NCI-H1694 (cell line): ENCODE measurements at regions not wholly inside any gene's neighbourhood (a gene's known extent, or its start where the extent isn't known, plus 50 kb on each side); places are given as distances from the start of the nearest gene placed in this dataset.

Experiments used
- DNase-seq: peaks from one replicate; lab custom pipeline; 2025; lab: John Stamatoyannopoulos, UW

- no peak for DNase-seq
These were observed 1596.3 kb downstream of the MAT2B start for GRCh38 chr5:165101709-165102108.

- no peak for DNase-seq
These were observed 1599.2 kb downstream of the MAT2B start for GRCh38 chr5:165104611-165105010.

GRCh38 chr5:165108809-165109208 is 1603.4 kb downstream of the MAT2B start:
- no peak for DNase-seq

- no peak for DNase-seq
These were observed 1613.8 kb downstream of the MAT2B start for GRCh38 chr5:165119175-165119574.

- no peak for DNase-seq
These were observed 1621.2 kb downstream of the MAT2B start for GRCh38 chr5:165126598-165126997.

- DNase-seq = no peak
These were observed 1622.5 kb downstream of the MAT2B start for GRCh38 chr5:165127941-165128340.

GRCh38 chr5:165130656-165131055 is 1625.2 kb downstream of the MAT2B start:
- DNase-seq = no peak

GRCh38 chr5:165134155-165134554 is 1628.7 kb downstream of the MAT2B start:
- no peak for DNase-seq

- no peak for DNase-seq
These were observed 1630.1 kb downstream of the MAT2B start for GRCh38 chr5:165135565-165135964.

GRCh38 chr5:165137701-165138100 is 1632.3 kb downstream of the MAT2B start:
- DNase-seq = no peak

- no peak for DNase-seq
These were observed 1632.8 kb downstream of the MAT2B start for GRCh38 chr5:165138236-165138635.

- no peak for DNase-seq
These were observed 1633.8 kb downstream of the MAT2B start for GRCh38 chr5:165139262-165139661.

GRCh38 chr5:165139721-165140120 is 1634.3 kb downstream of the MAT2B start:
- DNase-seq = no peak

GRCh38 chr5:165143741-165144140 is 1638.3 kb downstream of the MAT2B start:
- no peak for DNase-seq

- DNase-seq = no peak
These were observed 1644.0 kb downstream of the MAT2B start for GRCh38 chr5:165149431-165149830.

GRCh38 chr5:165152058-165152457 is 1646.6 kb downstream of the MAT2B start:
- DNase-seq = no peak

- DNase-seq = no peak
These were observed 1651.8 kb downstream of the MAT2B start for GRCh38 chr5:165157219-165157618.

GRCh38 chr5:165161204-165161603 is 1655.8 kb downstream of the MAT2B start:
- DNase-seq = no peak

GRCh38 chr5:165163861-165164260 is 1658.4 kb downstream of the MAT2B start:
- no peak for DNase-seq

- DNase-seq = no peak
These were observed 1668.2 kb downstream of the MAT2B start for GRCh38 chr5:165173651-165174050.

GRCh38 chr5:165175041-165175440 is 1669.6 kb downstream of the MAT2B start:
- DNase-seq = no peak

- no peak for DNase-seq
These were observed 1678.8 kb downstream of the MAT2B start for GRCh38 chr5:165184183-165184582.

GRCh38 chr5:165185716-165186115 is 1680.3 kb downstream of the MAT2B start:
- DNase-seq = no peak

- DNase-seq = no peak
These were observed 1682.4 kb downstream of the MAT2B start for GRCh38 chr5:165187815-165188214.
